OCI-LY1 (cell line): ENCODE measurements at regions not wholly inside any gene's neighbourhood (a gene's known extent, or its start where the extent isn't known, plus 50 kb on each side); places are given as distances from the start of the nearest gene placed in this dataset.

Experiments used
- EZH2 ChIP-seq: fragments of 200-600 bp; sonication (generic), shearing (Covaris generic); IDR thresholded peaks from 2 replicates; pipeline ENCODE4 v1.8.0; 2017; ENCODE audit warnings: borderline replicate concordance, mixed run types, mild to moderate bottlenecking, antibody characterized with exemption, low read length, moderate library complexity, mixed read lengths
- TF ChIP-seq, protein P1 (sequence below): fragments of 200-600 bp; sonication (generic), shearing (Covaris generic); IDR thresholded peaks from 2 replicates; pipeline ENCODE4 v1.5.1; 2017; ENCODE audit warnings: mild to moderate bottlenecking, antibody characterized with exemption, low read length, moderate library complexity, mixed read lengths

DNA sequence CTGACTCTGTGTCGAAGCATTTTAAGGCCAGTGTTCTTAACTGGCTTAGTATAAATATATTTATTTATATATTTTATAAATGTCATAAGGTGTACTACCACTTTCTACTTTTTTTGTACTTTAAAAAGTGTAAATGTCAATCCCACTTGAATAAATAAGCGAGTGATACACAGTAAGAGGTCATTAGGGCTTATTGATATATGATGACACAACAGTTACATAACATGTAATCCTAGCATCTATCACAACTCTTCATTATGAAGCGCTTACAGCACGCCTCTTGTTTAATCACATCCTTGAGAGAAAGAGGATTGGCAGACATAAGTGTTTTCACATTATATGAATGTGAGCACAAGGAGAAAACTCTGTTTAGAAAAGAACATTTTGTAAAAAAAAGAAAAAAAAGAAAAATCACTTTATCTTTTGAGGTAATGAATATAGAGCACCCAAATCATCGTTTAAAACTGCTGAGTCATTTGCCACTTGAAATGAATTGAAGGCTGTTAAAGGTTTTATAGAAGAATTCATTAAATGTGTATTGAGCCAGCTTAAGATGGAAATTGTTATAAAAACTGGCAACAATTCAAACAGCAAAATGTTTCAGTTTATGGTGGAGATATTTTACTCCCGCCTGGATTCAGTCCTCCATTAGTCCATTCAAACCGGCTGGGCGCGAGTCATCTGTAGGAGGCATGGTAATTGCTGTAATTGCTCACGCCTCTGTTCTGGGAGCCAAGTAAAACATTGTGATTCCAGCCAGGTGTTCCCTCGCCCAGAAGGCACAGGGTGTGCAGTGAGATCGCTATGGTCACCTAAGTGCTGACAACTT is 627.3 kb upstream of the KIRREL3 start:
- no peak for TF ChIP-seq EZH2
- TF ChIP-seq, protein P1, sequence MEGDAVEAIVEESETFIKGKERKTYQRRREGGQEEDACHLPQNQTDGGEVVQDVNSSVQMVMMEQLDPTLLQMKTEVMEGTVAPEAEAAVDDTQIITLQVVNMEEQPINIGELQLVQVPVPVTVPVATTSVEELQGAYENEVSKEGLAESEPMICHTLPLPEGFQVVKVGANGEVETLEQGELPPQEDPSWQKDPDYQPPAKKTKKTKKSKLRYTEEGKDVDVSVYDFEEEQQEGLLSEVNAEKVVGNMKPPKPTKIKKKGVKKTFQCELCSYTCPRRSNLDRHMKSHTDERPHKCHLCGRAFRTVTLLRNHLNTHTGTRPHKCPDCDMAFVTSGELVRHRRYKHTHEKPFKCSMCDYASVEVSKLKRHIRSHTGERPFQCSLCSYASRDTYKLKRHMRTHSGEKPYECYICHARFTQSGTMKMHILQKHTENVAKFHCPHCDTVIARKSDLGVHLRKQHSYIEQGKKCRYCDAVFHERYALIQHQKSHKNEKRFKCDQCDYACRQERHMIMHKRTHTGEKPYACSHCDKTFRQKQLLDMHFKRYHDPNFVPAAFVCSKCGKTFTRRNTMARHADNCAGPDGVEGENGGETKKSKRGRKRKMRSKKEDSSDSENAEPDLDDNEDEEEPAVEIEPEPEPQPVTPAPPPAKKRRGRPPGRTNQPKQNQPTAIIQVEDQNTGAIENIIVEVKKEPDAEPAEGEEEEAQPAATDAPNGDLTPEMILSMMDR, result no peak
